ENCODE measurements at regions not wholly inside any gene's neighbourhood (a gene's known extent, or its start where the extent isn't known, plus 50 kb on each side); places are given as distances from the start of the nearest gene placed in this dataset.

- Histone ChIP-seq H4K20me1 (ENCODE audit: insufficient read depth, low read length) (no peaks in the 10 kb centered on the region), H3K27me3 (ENCODE audit: low read depth, low read length) (no peaks in the 10 kb centered on the region), H3K4me1 (ENCODE audit: low read length) (no peaks in the 10 kb centered on the region), H3K4me2 (ENCODE audit: low read length) (no peak overlapping the region), H2AFZ (ENCODE audit: low read depth, low read length) (no peak overlapping the region), H3K9me3 (ENCODE audit: insufficient read depth, low read length) (no peaks in the 10 kb centered on the region), H3K79me2 (ENCODE audit: low read length) (no peaks in the 10 kb centered on the region), H3K36me3 (replicated peaks; ENCODE audit: low read depth, low read length) (no peaks in the 10 kb centered on the region), H3K27ac (ENCODE audit: low read length) (no peak overlapping the region), H3K4me3 (ENCODE audit: low read length) (no peak overlapping the region), H3K9ac (ENCODE audit: low read length) (no peak overlapping the region)
- TF ChIP-seq CTCF (IDR thresholded peaks at IDR 0.05; ENCODE audit: low read depth, low read length) (no peak), EZH2phosphoT487 (IDR thresholded peaks at IDR 0.05; ENCODE audit: low read depth) (no peak)
These were observed 519.2 kb upstream of the NOX3 start for GRCh38 chr6:155974811-155975323.

GRCh38 chr6:155974359-155974758 is 518.7 kb upstream of the NOX3 start:
- Histone ChIP-seq H3K4me3 (ENCODE audit: low read length) (no peak overlapping the region), H2AFZ (ENCODE audit: low read depth, low read length) (no peak overlapping the region), H3K4me2 (ENCODE audit: low read length) (no peak overlapping the region), H3K9me3 (ENCODE audit: insufficient read depth, low read length) (no peaks in the 10 kb centered on the region), H3K4me1 (ENCODE audit: low read length) (no peaks in the 10 kb centered on the region), H3K79me2 (ENCODE audit: low read length) (no peaks in the 10 kb centered on the region), H4K20me1 (ENCODE audit: insufficient read depth, low read length) (no peaks in the 10 kb centered on the region), H3K27ac (ENCODE audit: low read length) (no peak overlapping the region), H3K9ac (ENCODE audit: low read length) (no peak overlapping the region), H3K27me3 (ENCODE audit: low read depth, low read length) (no peaks in the 10 kb centered on the region), H3K36me3 (replicated peaks; ENCODE audit: low read depth, low read length) (no peaks in the 10 kb centered on the region)
- TF ChIP-seq EZH2phosphoT487 (IDR thresholded peaks at IDR 0.05; ENCODE audit: low read depth) (no peak), CTCF (IDR thresholded peaks at IDR 0.05; ENCODE audit: low read depth, low read length) (no peak)

GRCh38 chr6:155970876-155971708 is 515.5 kb upstream of the NOX3 start:
- Histone ChIP-seq H3K9ac (ENCODE audit: low read length) (no peak overlapping the region), H3K36me3 (replicated peaks; ENCODE audit: low read depth, low read length) (no peaks in the 10 kb centered on the region), H3K9me3 (ENCODE audit: insufficient read depth, low read length) (no peaks in the 10 kb centered on the region), H3K4me2 (ENCODE audit: low read length) (no peak overlapping the region), H3K4me3 (ENCODE audit: low read length) (no peak overlapping the region), H2AFZ (ENCODE audit: low read depth, low read length) (no peak overlapping the region), H3K27ac (ENCODE audit: low read length) (no peak overlapping the region), H3K79me2 (ENCODE audit: low read length) (no peaks in the 10 kb centered on the region), H3K27me3 (ENCODE audit: low read depth, low read length) (no peaks in the 10 kb centered on the region), H4K20me1 (ENCODE audit: insufficient read depth, low read length) (no peaks in the 10 kb centered on the region), H3K4me1 (ENCODE audit: low read length) (no peaks in the 10 kb centered on the region)
- TF ChIP-seq EZH2phosphoT487 (IDR thresholded peaks at IDR 0.05; ENCODE audit: low read depth), result no peak
- TF ChIP-seq CTCF (IDR thresholded peaks at IDR 0.05; ENCODE audit: low read depth, low read length), result no peak

GRCh38 chr6:155970472-155970871 is 514.8 kb upstream of the NOX3 start:
- TF ChIP-seq CTCF (IDR thresholded peaks at IDR 0.05; ENCODE audit: low read depth, low read length) (no peak), EZH2phosphoT487 (IDR thresholded peaks at IDR 0.05; ENCODE audit: low read depth) (no peak)
- H3K9ac ChIP-seq (ENCODE audit: low read length), result no peak overlapping the region
- H3K4me1 ChIP-seq (ENCODE audit: low read length), result no peaks in the 10 kb centered on the region
- H3K36me3 ChIP-seq (replicated peaks; ENCODE audit: low read depth, low read length), result no peaks in the 10 kb centered on the region
- no peaks in the 10 kb centered on the region for H3K79me2 ChIP-seq (ENCODE audit: low read length)
- H3K27me3 ChIP-seq (ENCODE audit: low read depth, low read length), result no peaks in the 10 kb centered on the region
- H3K4me2 ChIP-seq (ENCODE audit: low read length), result no peak overlapping the region
- no peak overlapping the region for H3K27ac ChIP-seq (ENCODE audit: low read length)
- no peaks in the 10 kb centered on the region for H3K9me3 ChIP-seq (ENCODE audit: insufficient read depth, low read length)
- H4K20me1 ChIP-seq (ENCODE audit: insufficient read depth, low read length), result no peaks in the 10 kb centered on the region
- no peak overlapping the region for H3K4me3 ChIP-seq (ENCODE audit: low read length)
- no peak overlapping the region for H2AFZ ChIP-seq (ENCODE audit: low read depth, low read length)
